B cell (primary cell): ENCODE measurements at regions not wholly inside any gene's neighbourhood (a gene's known extent, or its start where the extent isn't known, plus 50 kb on each side); places are given as distances from the start of the nearest gene placed in this dataset.

Experiments used
- ATAC-seq: fragments of 200-7000 bp; cut with Tn5 transposase; one replicate; pipeline ENCODE4 v1.10.0; 2021; ENCODE audit warnings: low read depth, mild to moderate bottlenecking, moderate number of reproducible peaks, moderate library complexity
- CTCF ChIA-PET: fragments of 350-600 bp; sonication (Branson Sonifier 250); formaldehyde crosslinking; loops from one replicate; lab custom pipeline; 2021; ENCODE audit warnings: antibody characterized with exemption, inconsistent platforms; lab: Charles Lee
- POLR2A ChIA-PET: fragments of 350-600 bp; sonication (Branson Sonifier 250); formaldehyde crosslinking; loops from one replicate; lab custom pipeline; 2021; ENCODE audit warnings: antibody characterized with exemption; lab: Charles Lee
- DNase-seq: peaks from one replicate; pipeline ENCODE4 v3.0.0; 2013
- H2AFZ ChIP-seq: 2 replicates; pipeline ENCODE4 v1.6.1; 2012; ENCODE audit warnings: mild to moderate bottlenecking, low read depth, low read length; ENCODE audit not compliant: insufficient read depth, poor library complexity, severe bottlenecking
- H3K27ac ChIP-seq, 2 donors: 1 replicate in 1 of 2; 2 replicates in 1 of 2; pipeline ENCODE4 v1.5.1; 2012 to 2013; ENCODE audit warnings: low read length in 2 of 2, mild to moderate bottlenecking in 2 of 2, moderate library complexity in 1 of 2
- H3K27me3 ChIP-seq, 4 experiments: fragments of 200-600 bp in 1 of 4; sonication (generic) in 1 of 4; replicated peaks in 1 of 4; 1 replicate in 2 of 4; 2 replicates in 2 of 4; pipeline versions ENCODE4 v1.6.1 to v1.7.0; 2013 to 2016; ENCODE audit warnings: low read length in 3 of 4, mild to moderate bottlenecking in 2 of 4, mixed read lengths in 1 of 4, moderate library complexity in 1 of 4; ENCODE audit not compliant: insufficient read depth in 4 of 4, control insufficient read depth in 3 of 4; ENCODE audit errors: control extremely low read depth in 1 of 4
- H3K36me3 ChIP-seq, 2 experiments: replicated peaks in 1 of 2; 1 replicate in 1 of 2; 2 replicates in 1 of 2; pipeline versions ENCODE4 v1.6.1 to v1.7.1; 2013; ENCODE audit warnings: low read length in 1 of 2; ENCODE audit not compliant: insufficient read depth in 2 of 2, control insufficient read depth in 1 of 2; ENCODE audit errors: control extremely low read depth in 1 of 2, extremely low read depth in 1 of 2
- H3K4me1 ChIP-seq, 2 donors: fragments of 200-600 bp in 1 of 2; sonication (generic) in 1 of 2; 1 replicate in 1 of 2; 2 replicates in 1 of 2; pipeline versions ENCODE4 v1.5.1 to v1.6.1; 2013 to 2017; ENCODE audit warnings: low read length in 2 of 2; ENCODE audit not compliant: control insufficient read depth in 2 of 2, insufficient read depth in 2 of 2
- H3K4me2 ChIP-seq: replicated peaks from 2 replicates; pipeline ENCODE3; 2012; ENCODE audit warnings: mild to moderate bottlenecking, low read depth, low read length; ENCODE audit not compliant: poor library complexity, severe bottlenecking
- H3K4me3 ChIP-seq, 5 experiments: fragments of 200-600 bp in 1 of 5; sonication (generic) in 1 of 5; 1 replicate in 3 of 5; 2 replicates in 2 of 5; pipeline versions ENCODE4 v1.5.1 to v1.7.0; 2011 to 2016; ENCODE audit warnings: low read length in 4 of 5, mild to moderate bottlenecking in 4 of 5, low read depth in 2 of 5, control low read depth in 1 of 5, moderate library complexity in 1 of 5; ENCODE audit not compliant: insufficient read depth in 1 of 5; ENCODE audit errors: control extremely low read depth in 1 of 5, extremely low read depth in 1 of 5
- H3K79me2 ChIP-seq: fragments of 200-600 bp; sonication (generic); one replicate; pipeline ENCODE4 v1.6.0; 2016; ENCODE audit warnings: low read length; ENCODE audit not compliant: control insufficient read depth, insufficient read depth
- H3K9ac ChIP-seq: fragments of 200-600 bp; sonication (generic); 2 replicates; pipeline ENCODE4 v1.6.1; 2017; ENCODE audit warnings: mild to moderate bottlenecking, low read length, moderate library complexity
- H3K9me3 ChIP-seq, 3 donors: one replicate each; pipeline versions ENCODE4 v1.6.1 to v1.7.1; 2013; ENCODE audit warnings: low read length in 2 of 3; ENCODE audit not compliant: control insufficient read depth in 2 of 3, insufficient read depth in 1 of 3; ENCODE audit errors: control extremely low read depth in 1 of 3
- H4K20me1 ChIP-seq: 2 replicates; pipeline ENCODE4 v1.6.0; 2012; ENCODE audit warnings: mild to moderate bottlenecking, low read length; ENCODE audit not compliant: insufficient read depth, control insufficient read depth, poor library complexity, severe bottlenecking
- H3K27ac Mint-ChIP-seq: one replicate; pipeline ENCODE4 v1.8.0; 2021; ENCODE audit warnings: mixed read lengths
- H3K27me3 Mint-ChIP-seq: one replicate; pipeline ENCODE4 v1.8.0; 2021; ENCODE audit warnings: mixed read lengths
- H3K4me1 Mint-ChIP-seq: one replicate; pipeline ENCODE4 v1.8.0; 2021; ENCODE audit warnings: mixed read lengths
- H3K4me3 Mint-ChIP-seq: one replicate; pipeline ENCODE4 v1.8.0; 2021; ENCODE audit warnings: mixed read lengths
- H3K9me3 Mint-ChIP-seq: one replicate; pipeline ENCODE4 v1.8.0; 2022; ENCODE audit warnings: mixed read lengths; ENCODE audit not compliant: insufficient read depth
- CTCF ChIP-seq: fragments of 200-600 bp; IDR thresholded peaks from one replicate; pipeline ENCODE4 v1.8.0; 2022; ENCODE audit warnings: antibody characterized with exemption, mild to moderate bottlenecking
- EZH2 ChIP-seq: IDR thresholded peaks from 2 replicates; pipeline ENCODE4 v1.6.1; 2012; ENCODE audit warnings: borderline replicate concordance, low read depth, mild to moderate bottlenecking, moderate library complexity, low read length; ENCODE audit not compliant: insufficient read depth, poor library complexity, severe bottlenecking
- WGBS: methylation state at CpG from one replicate; pipeline ENCODE4 v1.1.5; 2013; ENCODE audit warnings: missing lambda C conversion rate; ENCODE audit not compliant: insufficient coverage; 5-methylcytosine and 5-hydroxymethylcytosine counted together
- intact Hi-C: fragments of 100-400 bp; cut with micrococcal nuclease; formaldehyde crosslinking; loops from one replicate; pipeline ENCODE4 v1.10.0; 2022

- H3K27ac Mint-ChIP-seq = no peak overlapping the region
- Histone ChIP-seq H2AFZ (no peak overlapping the region), H3K27me3 (peaks cover 0 to 8% (median 1%) of the 10 kb centered on the region in 4 experiments), H3K79me2 (no peaks in the 10 kb centered on the region), H3K36me3 (no peaks in the 10 kb centered on the region), H3K9ac (no peak overlapping the region), H3K27ac (no peak overlapping the region), H4K20me1 (no peaks in the 10 kb centered on the region), H3K4me3 (no peak overlapping the region), H3K9me3 (no peaks in the 10 kb centered on the region), H3K4me2 (no peak overlapping the region), H3K4me1 (no peaks in the 10 kb centered on the region)
- H3K4me1 Mint-ChIP-seq = no peaks in the 10 kb centered on the region
- ATAC-seq (no peak), DNase-seq (no peak)
- intact Hi-C loops = no loop called here
- no peak overlapping the region for H3K4me3 Mint-ChIP-seq
- 88% methylated on average over 1 of the region's 3 CpGs for WGBS
- peaks cover 34% of the 10 kb centered on the region for H3K27me3 Mint-ChIP-seq
- TF ChIP-seq EZH2 (no peak), CTCF (no peak)
- ChIA-PET CTCF (no interaction called here), POLR2A (no interaction called here)
- H3K9me3 Mint-ChIP-seq = no peaks in the 10 kb centered on the region
Measured at GRCh38 chr13:29689548-29689947, 94.1 kb upstream of the SLC7A1 start.

- Histone ChIP-seq H3K79me2 (no peaks in the 10 kb centered on the region), H3K27me3 (peaks cover 0 to 8% (median 1%) of the 10 kb centered on the region in 4 experiments), H3K4me2 (no peak overlapping the region), H2AFZ (no peak overlapping the region), H3K4me3 (no peak overlapping the region), H3K9ac (no peak overlapping the region), H3K36me3 (no peaks in the 10 kb centered on the region), H3K9me3 (peaks cover 0 to 3% (median 0%) of the 10 kb centered on the region in 3 donors), H4K20me1 (no peaks in the 10 kb centered on the region), H3K4me1 (no peaks in the 10 kb centered on the region), H3K27ac (no peak overlapping the region)
- intact Hi-C loops = no loop called here
- TF ChIP-seq EZH2 (no peak), CTCF (no peak)
- H3K4me3 Mint-ChIP-seq = no peak overlapping the region
- ATAC-seq = no peak
- CTCF ChIA-PET = no interaction called here
- POLR2A ChIA-PET = no interaction called here
- 88% methylated on average over 2 of the region's 3 CpGs for WGBS
- peaks cover 30% of the 10 kb centered on the region for H3K27me3 Mint-ChIP-seq
- H3K4me1 Mint-ChIP-seq = no peaks in the 10 kb centered on the region
- no peak for DNase-seq
- H3K9me3 Mint-ChIP-seq = peaks cover 3% of the 10 kb centered on the region
- no peak overlapping the region for H3K27ac Mint-ChIP-seq
Measured at GRCh38 chr13:29688193-29688592, 92.7 kb upstream of the SLC7A1 start.
